BJ (cell line): ENCODE measurements at regions not wholly inside any gene's neighbourhood (a gene's known extent, or its start where the extent isn't known, plus 50 kb on each side); places are given as distances from the start of the nearest gene placed in this dataset.

Source experiments
- CTCF ChIA-PET: fragments of 350-600 bp; formaldehyde crosslinking; extraction: SDS; loops from one replicate; lab custom pipeline; 2021; ENCODE audit warnings: antibody characterized with exemption, inconsistent platforms; lab: Yijun Ruan, JAX
- POLR2A ChIA-PET: fragments of 300-600 bp; sonication (Branson Sonifier 250); formaldehyde crosslinking; extraction: SDS; loops from one replicate; lab custom pipeline; 2021; ENCODE audit warnings: antibody characterized with exemption; lab: Charles Lee
- DNase-seq: peaks from one replicate; pipeline ENCODE4 v3.0.0-alpha.2; 2011; ENCODE audit warnings: low read depth
- H3K27me3 ChIP-seq: 2 replicates; pipeline ENCODE4 v1.6.0; 2011; ENCODE audit warnings: low read length; ENCODE audit not compliant: control insufficient read depth, insufficient read depth
- H3K36me3 ChIP-seq: 2 replicates; pipeline ENCODE4 v1.5.1; 2011; ENCODE audit warnings: low read length; ENCODE audit not compliant: control insufficient read depth, insufficient read depth
- H3K4me3 ChIP-seq: 2 replicates; pipeline ENCODE4 v1.5.1; 2011; ENCODE audit warnings: low read depth, mild to moderate bottlenecking, control low read depth, low read length
- TF ChIP-seq, protein P1 (sequence below): IDR thresholded peaks from 2 replicates; pipeline ENCODE4 v1.5.1; 2011; ENCODE audit warnings: low read depth, mild to moderate bottlenecking, control low read depth, inconsistent platforms, low read length, moderate library complexity; ENCODE audit not compliant: insufficient read depth

DNA sequence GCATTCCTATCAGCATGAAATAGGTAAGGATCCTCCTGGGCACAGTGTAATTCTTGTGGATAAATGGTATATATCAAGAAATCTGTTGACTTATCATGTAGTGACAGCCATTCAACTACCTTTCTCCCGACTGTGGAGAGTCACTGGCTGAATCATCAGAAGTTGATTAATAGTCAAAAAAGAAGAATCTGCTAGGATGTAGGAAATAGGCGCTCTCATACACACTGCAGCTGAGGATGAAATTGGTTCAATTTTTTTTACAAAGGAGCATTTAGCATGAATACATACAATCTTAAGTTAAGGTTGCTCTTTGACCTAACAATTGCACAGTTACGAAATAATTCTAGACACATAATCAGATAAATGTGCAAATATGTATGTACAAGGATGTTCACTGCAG lies 486.8 kb downstream of the ADGRL2 start:
- DNase-seq = no peak
- TF ChIP-seq, protein P1, sequence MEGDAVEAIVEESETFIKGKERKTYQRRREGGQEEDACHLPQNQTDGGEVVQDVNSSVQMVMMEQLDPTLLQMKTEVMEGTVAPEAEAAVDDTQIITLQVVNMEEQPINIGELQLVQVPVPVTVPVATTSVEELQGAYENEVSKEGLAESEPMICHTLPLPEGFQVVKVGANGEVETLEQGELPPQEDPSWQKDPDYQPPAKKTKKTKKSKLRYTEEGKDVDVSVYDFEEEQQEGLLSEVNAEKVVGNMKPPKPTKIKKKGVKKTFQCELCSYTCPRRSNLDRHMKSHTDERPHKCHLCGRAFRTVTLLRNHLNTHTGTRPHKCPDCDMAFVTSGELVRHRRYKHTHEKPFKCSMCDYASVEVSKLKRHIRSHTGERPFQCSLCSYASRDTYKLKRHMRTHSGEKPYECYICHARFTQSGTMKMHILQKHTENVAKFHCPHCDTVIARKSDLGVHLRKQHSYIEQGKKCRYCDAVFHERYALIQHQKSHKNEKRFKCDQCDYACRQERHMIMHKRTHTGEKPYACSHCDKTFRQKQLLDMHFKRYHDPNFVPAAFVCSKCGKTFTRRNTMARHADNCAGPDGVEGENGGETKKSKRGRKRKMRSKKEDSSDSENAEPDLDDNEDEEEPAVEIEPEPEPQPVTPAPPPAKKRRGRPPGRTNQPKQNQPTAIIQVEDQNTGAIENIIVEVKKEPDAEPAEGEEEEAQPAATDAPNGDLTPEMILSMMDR = no peak
- POLR2A ChIA-PET = no interaction called here
- H3K36me3 ChIP-seq = no peaks in the 10 kb centered on the region
- no peak overlapping the region for H3K4me3 ChIP-seq
- CTCF ChIA-PET = interaction anchor here (0.5 kb wide), 1 partner anchor 23 kb away, joined by 3 read pairs; no protein-coding TSS in a partner anchor
- no peaks in the 10 kb centered on the region for H3K27me3 ChIP-seq

- TF ChIP-seq, protein P1 = no peak
- Histone ChIP-seq H3K4me3 (no peak overlapping the region), H3K36me3 (no peaks in the 10 kb centered on the region), H3K27me3 (no peaks in the 10 kb centered on the region)
- no peak for DNase-seq
- CTCF ChIA-PET = no interaction called here
- POLR2A ChIA-PET = no interaction called here
Measured at GRCh38 chr1:82284213-82284612, 483.5 kb downstream of the ADGRL2 start.

GRCh38 chr1:82279241-82279640 lies 478.5 kb downstream of the ADGRL2 start:
- TF ChIP-seq, protein P1 = no peak
- CTCF ChIA-PET = no interaction called here
- no peak for DNase-seq
- Histone ChIP-seq H3K36me3 (no peaks in the 10 kb centered on the region), H3K4me3 (no peak overlapping the region), H3K27me3 (no peaks in the 10 kb centered on the region)
- POLR2A ChIA-PET = no interaction called here

GRCh38 chr1:82273816-82274215 lies 473.1 kb downstream of the ADGRL2 start:
- Histone ChIP-seq H3K27me3 (no peaks in the 10 kb centered on the region), H3K36me3 (no peaks in the 10 kb centered on the region), H3K4me3 (no peak overlapping the region)
- ChIA-PET CTCF (no interaction called here), POLR2A (no interaction called here)
- DNase-seq = no peak
- TF ChIP-seq, protein P1 = no peak

DNA sequence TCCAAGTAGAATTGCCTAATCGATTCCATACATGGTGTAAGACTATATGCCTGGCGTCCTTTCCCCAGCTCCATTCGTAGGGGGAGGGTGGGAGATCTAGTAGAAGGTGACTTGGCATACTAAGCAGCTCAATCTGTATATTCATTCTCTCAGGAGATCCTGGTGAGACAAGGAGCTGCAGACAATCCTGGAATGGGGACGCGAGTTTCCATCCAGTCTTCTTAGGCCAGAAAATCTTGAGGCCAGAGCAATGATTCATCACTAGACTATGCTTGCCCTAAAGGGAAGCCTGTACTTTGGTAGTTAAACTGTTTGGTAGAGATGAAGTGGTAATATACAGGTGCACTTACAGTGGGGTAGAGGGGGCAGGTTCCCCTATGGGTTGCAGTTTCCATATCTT lies 468.7 kb downstream of the ADGRL2 start:
- ChIA-PET CTCF (no interaction called here), POLR2A (no interaction called here)
- no peak for DNase-seq
- Histone ChIP-seq H3K4me3 (no peak overlapping the region), H3K27me3 (no peaks in the 10 kb centered on the region), H3K36me3 (no peaks in the 10 kb centered on the region)
- TF ChIP-seq, protein P1 = no peak
